ENCODE measurements at regions not wholly inside any gene's neighbourhood (a gene's known extent, or its start where the extent isn't known, plus 50 kb on each side); places are given as distances from the start of the nearest gene placed in this dataset.

- ATAC-seq (ENCODE audit: low read depth) (no peak), DNase-seq (no peak)
- no peaks in the 10 kb centered on the region for H3K36me3 Mint-ChIP-seq
- H3K4me3 Mint-ChIP-seq = no peak overlapping the region
- no peaks in the 10 kb centered on the region for H3K9me3 Mint-ChIP-seq
- H3K27me3 Mint-ChIP-seq = peaks cover 6% of the 10 kb centered on the region
- no peaks in the 10 kb centered on the region for H3K4me1 Mint-ChIP-seq
- POLR2A ChIA-PET = no interaction called here
- no peak overlapping the region for H3K27ac Mint-ChIP-seq
These were observed 56.0 kb downstream of the PLK2 start for GRCh38 chr5:58403822-58404433.

GRCh38 chr5:58401701-58402100 lies 58.2 kb downstream of the PLK2 start:
- Mint-ChIP-seq H3K9me3 (no peaks in the 10 kb centered on the region), H3K4me3 (no peak overlapping the region), H3K27me3 (no peaks in the 10 kb centered on the region), H3K36me3 (no peaks in the 10 kb centered on the region), H3K27ac (no peak overlapping the region), H3K4me1 (no peaks in the 10 kb centered on the region)
- POLR2A ChIA-PET = no interaction called here
- no peak for ATAC-seq (ENCODE audit: low read depth)
- no peak for DNase-seq

GRCh38 chr5:58400737-58401136 lies 59.1 kb downstream of the PLK2 start:
- no peaks in the 10 kb centered on the region for H3K9me3 Mint-ChIP-seq
- no peaks in the 10 kb centered on the region for H3K36me3 Mint-ChIP-seq
- POLR2A ChIA-PET = no interaction called here
- ATAC-seq (ENCODE audit: low read depth) = no peak
- H3K4me1 Mint-ChIP-seq = no peaks in the 10 kb centered on the region
- H3K27me3 Mint-ChIP-seq = no peaks in the 10 kb centered on the region
- no peak overlapping the region for H3K27ac Mint-ChIP-seq
- H3K4me3 Mint-ChIP-seq = no peak overlapping the region
- DNase-seq = no peak

GRCh38 chr5:58399951-58400350 lies 59.9 kb downstream of the PLK2 start:
- Mint-ChIP-seq H3K27ac (no peak overlapping the region), H3K27me3 (no peaks in the 10 kb centered on the region), H3K4me1 (no peaks in the 10 kb centered on the region), H3K9me3 (no peaks in the 10 kb centered on the region), H3K36me3 (no peaks in the 10 kb centered on the region), H3K4me3 (no peak overlapping the region)
- POLR2A ChIA-PET = no interaction called here
- DNase-seq (no peak), ATAC-seq (ENCODE audit: low read depth) (no peak)

- H3K36me3 Mint-ChIP-seq = no peaks in the 10 kb centered on the region
- H3K9me3 Mint-ChIP-seq = no peaks in the 10 kb centered on the region
- POLR2A ChIA-PET = no interaction called here
- no peak overlapping the region for H3K4me3 Mint-ChIP-seq
- ATAC-seq (ENCODE audit: low read depth) = no peak
- no peaks in the 10 kb centered on the region for H3K27me3 Mint-ChIP-seq
- no peak overlapping the region for H3K27ac Mint-ChIP-seq
- no peaks in the 10 kb centered on the region for H3K4me1 Mint-ChIP-seq
- DNase-seq = no peak
These were observed 65.5 kb downstream of the PLK2 start for GRCh38 chr5:58394339-58394738.

- Mint-ChIP-seq H3K4me1 (no peaks in the 10 kb centered on the region), H3K27ac (no peak overlapping the region), H3K9me3 (no peaks in the 10 kb centered on the region), H3K36me3 (no peaks in the 10 kb centered on the region), H3K4me3 (no peak overlapping the region), H3K27me3 (no peaks in the 10 kb centered on the region)
- DNase-seq = no peak
- POLR2A ChIA-PET = no interaction called here
- ATAC-seq (ENCODE audit: low read depth) = no peak
These were observed 66.2 kb downstream of the PLK2 start for GRCh38 chr5:58393716-58394115.

GRCh38 chr5:58392496-58392895 lies 67.4 kb downstream of the PLK2 start:
- Mint-ChIP-seq H3K4me3 (no peak overlapping the region), H3K4me1 (no peaks in the 10 kb centered on the region), H3K9me3 (no peaks in the 10 kb centered on the region), H3K27me3 (no peaks in the 10 kb centered on the region), H3K36me3 (no peaks in the 10 kb centered on the region), H3K27ac (no peak overlapping the region)
- ATAC-seq (ENCODE audit: low read depth) = no peak
- POLR2A ChIA-PET = no interaction called here
- no peak for DNase-seq

- ATAC-seq (ENCODE audit: low read depth) (no peak), DNase-seq (no peak)
- no peaks in the 10 kb centered on the region for H3K27me3 Mint-ChIP-seq
- no peak overlapping the region for H3K4me3 Mint-ChIP-seq
- no peak overlapping the region for H3K27ac Mint-ChIP-seq
- no peaks in the 10 kb centered on the region for H3K4me1 Mint-ChIP-seq
- POLR2A ChIA-PET = no interaction called here
- no peaks in the 10 kb centered on the region for H3K36me3 Mint-ChIP-seq
- H3K9me3 Mint-ChIP-seq = peaks cover 13% of the 10 kb centered on the region
These were observed 76.4 kb downstream of the PLK2 start for GRCh38 chr5:58383448-58383847.

GRCh38 chr5:58382131-58382534 lies 77.8 kb downstream of the PLK2 start:
- no peak overlapping the region for H3K4me3 Mint-ChIP-seq
- DNase-seq (no peak), ATAC-seq (ENCODE audit: low read depth) (no peak)
- peaks cover 13% of the 10 kb centered on the region for H3K9me3 Mint-ChIP-seq
- POLR2A ChIA-PET = no interaction called here
- H3K4me1 Mint-ChIP-seq = no peaks in the 10 kb centered on the region
- no peaks in the 10 kb centered on the region for H3K27me3 Mint-ChIP-seq
- H3K27ac Mint-ChIP-seq = no peak overlapping the region
- no peaks in the 10 kb centered on the region for H3K36me3 Mint-ChIP-seq

GRCh38 chr5:58381566-58381965 lies 78.3 kb downstream of the PLK2 start:
- Mint-ChIP-seq H3K27me3 (no peaks in the 10 kb centered on the region), H3K36me3 (no peaks in the 10 kb centered on the region), H3K4me3 (no peak overlapping the region), H3K27ac (no peak overlapping the region), H3K4me1 (no peaks in the 10 kb centered on the region), H3K9me3 (peaks cover 13% of the 10 kb centered on the region)
- POLR2A ChIA-PET = no interaction called here
- DNase-seq = no peak
- no peak for ATAC-seq (ENCODE audit: low read depth)

- Mint-ChIP-seq H3K9me3 (peaks cover 13% of the 10 kb centered on the region), H3K36me3 (no peaks in the 10 kb centered on the region), H3K4me1 (no peaks in the 10 kb centered on the region), H3K27ac (no peak overlapping the region), H3K27me3 (no peaks in the 10 kb centered on the region), H3K4me3 (no peak overlapping the region)
- ATAC-seq (ENCODE audit: low read depth) = no peak
- DNase-seq = no peak
- POLR2A ChIA-PET = no interaction called here
These were observed 79.2 kb downstream of the PLK2 start for GRCh38 chr5:58380655-58381054.

GRCh38 chr5:58378613-58379390 lies 81.1 kb downstream of the PLK2 start:
- Mint-ChIP-seq H3K4me1 (no peaks in the 10 kb centered on the region), H3K9me3 (peaks cover 14% of the 10 kb centered on the region), H3K27me3 (no peaks in the 10 kb centered on the region), H3K36me3 (no peaks in the 10 kb centered on the region), H3K4me3 (no peak overlapping the region), H3K27ac (no peak overlapping the region)
- ATAC-seq (ENCODE audit: low read depth) (no peak), DNase-seq (no peak)
- POLR2A ChIA-PET = no interaction called here

GRCh38 chr5:58370606-58371005 lies 89.3 kb downstream of the PLK2 start:
- Mint-ChIP-seq H3K27me3 (peaks cover 2% of the 10 kb centered on the region), H3K27ac (no peak overlapping the region), H3K9me3 (peaks cover 3% of the 10 kb centered on the region), H3K4me3 (no peak overlapping the region), H3K4me1 (no peaks in the 10 kb centered on the region), H3K36me3 (no peaks in the 10 kb centered on the region)
- POLR2A ChIA-PET = no interaction called here
- no peak for DNase-seq
- no peak for ATAC-seq (ENCODE audit: low read depth)

- Mint-ChIP-seq H3K4me3 (no peak overlapping the region), H3K9me3 (peaks cover 1% of the 10 kb centered on the region), H3K27me3 (peaks cover 2% of the 10 kb centered on the region), H3K27ac (no peak overlapping the region), H3K36me3 (no peaks in the 10 kb centered on the region), H3K4me1 (no peaks in the 10 kb centered on the region)
- no peak for ATAC-seq (ENCODE audit: low read depth)
- POLR2A ChIA-PET = no interaction called here
- DNase-seq = no peak
These were observed 90.2 kb downstream of the PLK2 start for GRCh38 chr5:58369513-58370190.

Data from activated naive CD8-positive, alpha-beta T cell treated with anti-CD3 and anti-CD28 coated beads, Interleukin-2, amount 10 ng/mL, durations not matched to agents 7 days and 5 days (primary cell).